GM12864 (cell line): ENCODE measurements at regions not wholly inside any gene's neighbourhood (a gene's known extent, or its start where the extent isn't known, plus 50 kb on each side); places are given as distances from the start of the nearest gene placed in this dataset.

Experiments
- DNase-seq: peaks from one replicate; pipeline ENCODE4 v3.0.0-alpha.2; 2011; ENCODE audit warnings: low read depth
- H3K4me3 ChIP-seq: 2 replicates; pipeline ENCODE4 v1.5.1; 2011; ENCODE audit warnings: mild to moderate bottlenecking, low read depth, low read length, control low read depth
- TF ChIP-seq, protein P1 (sequence below): IDR thresholded peaks from 2 replicates; pipeline ENCODE4 v1.5.1; 2011; ENCODE audit warnings: low read depth, mild to moderate bottlenecking, moderate library complexity, low read length, control low read depth, inconsistent platforms; ENCODE audit errors: missing control alignments

- TF ChIP-seq, protein P1, sequence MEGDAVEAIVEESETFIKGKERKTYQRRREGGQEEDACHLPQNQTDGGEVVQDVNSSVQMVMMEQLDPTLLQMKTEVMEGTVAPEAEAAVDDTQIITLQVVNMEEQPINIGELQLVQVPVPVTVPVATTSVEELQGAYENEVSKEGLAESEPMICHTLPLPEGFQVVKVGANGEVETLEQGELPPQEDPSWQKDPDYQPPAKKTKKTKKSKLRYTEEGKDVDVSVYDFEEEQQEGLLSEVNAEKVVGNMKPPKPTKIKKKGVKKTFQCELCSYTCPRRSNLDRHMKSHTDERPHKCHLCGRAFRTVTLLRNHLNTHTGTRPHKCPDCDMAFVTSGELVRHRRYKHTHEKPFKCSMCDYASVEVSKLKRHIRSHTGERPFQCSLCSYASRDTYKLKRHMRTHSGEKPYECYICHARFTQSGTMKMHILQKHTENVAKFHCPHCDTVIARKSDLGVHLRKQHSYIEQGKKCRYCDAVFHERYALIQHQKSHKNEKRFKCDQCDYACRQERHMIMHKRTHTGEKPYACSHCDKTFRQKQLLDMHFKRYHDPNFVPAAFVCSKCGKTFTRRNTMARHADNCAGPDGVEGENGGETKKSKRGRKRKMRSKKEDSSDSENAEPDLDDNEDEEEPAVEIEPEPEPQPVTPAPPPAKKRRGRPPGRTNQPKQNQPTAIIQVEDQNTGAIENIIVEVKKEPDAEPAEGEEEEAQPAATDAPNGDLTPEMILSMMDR, result no peak
- no peak overlapping the region for H3K4me3 ChIP-seq
- no peak for DNase-seq
Observed at GRCh38 chr4:81527709-81528108, 56.0 kb upstream of the RASGEF1B start.

GRCh38 chr4:81527115-81527514 lies 55.4 kb upstream of the RASGEF1B start:
- no peak for DNase-seq
- H3K4me3 ChIP-seq, result no peak overlapping the region
- TF ChIP-seq, protein P1, result no peak

DNA sequence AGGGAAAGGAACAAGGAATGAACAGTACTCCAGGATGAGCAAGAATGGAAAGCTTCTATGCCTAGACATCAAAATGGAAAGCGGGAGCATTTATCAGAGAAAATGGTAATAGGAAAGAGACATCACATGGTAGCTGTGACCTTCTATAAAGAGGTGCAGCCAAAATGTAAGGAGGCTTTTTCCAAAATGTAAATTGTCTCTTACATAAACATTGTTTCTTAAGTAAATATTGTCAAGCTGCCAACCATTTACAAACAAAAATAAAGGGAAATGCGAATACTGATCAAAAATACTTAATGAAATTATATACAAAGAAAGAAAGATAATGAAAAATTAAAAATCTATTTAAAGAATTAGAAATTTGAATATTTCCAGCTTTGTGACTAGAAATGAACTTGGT lies 55.0 kb upstream of the RASGEF1B start:
- H3K4me3 ChIP-seq, result no peak overlapping the region
- TF ChIP-seq, protein P1, result no peak
- no peak for DNase-seq

- H3K4me3 ChIP-seq, result no peak overlapping the region
- no peak for DNase-seq
- TF ChIP-seq, protein P1, result no peak
Observed at GRCh38 chr4:81523672-81524327, 52.1 kb upstream of the RASGEF1B start.

DNA sequence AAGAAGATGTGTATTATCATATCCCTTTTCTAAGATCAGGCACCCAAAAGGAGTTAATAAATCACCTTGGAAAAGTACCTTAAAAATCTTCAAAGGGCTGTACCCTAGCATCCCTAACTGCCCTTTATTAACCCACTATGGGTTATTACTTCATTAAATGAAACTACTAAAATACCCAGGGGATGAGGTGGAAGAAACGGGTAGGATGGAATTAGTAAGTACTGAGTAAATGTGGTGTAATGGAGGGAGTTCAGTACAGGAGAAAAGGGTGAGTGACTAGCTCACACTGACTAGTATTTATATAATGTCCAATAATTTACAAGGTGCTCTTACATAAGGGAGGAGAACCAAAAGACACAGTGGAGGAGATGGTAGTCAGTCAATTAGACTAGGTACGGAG lies 51.0 kb upstream of the RASGEF1B start:
- no peak overlapping the region for H3K4me3 ChIP-seq
- TF ChIP-seq, protein P1, result no peak
- DNase-seq, result no peak

DNA sequence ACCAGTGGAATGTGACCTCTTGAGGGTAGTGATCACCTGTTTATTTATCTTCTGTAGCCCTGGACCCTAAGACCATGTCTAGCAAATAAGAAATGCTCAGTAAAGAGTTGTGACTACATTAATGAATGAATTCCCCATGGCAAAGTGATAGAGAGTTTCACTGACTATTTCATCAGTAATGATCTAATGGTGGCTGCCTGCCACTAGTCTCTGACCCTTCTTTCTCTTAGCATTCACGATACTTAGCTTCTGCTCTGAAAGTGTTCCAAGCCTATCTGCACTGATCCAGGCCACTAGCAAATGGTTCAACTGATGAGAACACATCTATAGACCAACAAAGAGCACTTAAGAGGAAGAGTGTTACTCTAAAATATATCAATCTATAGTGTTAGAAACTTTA lies 50.0 kb upstream of the RASGEF1B start:
- no peak for DNase-seq
- H3K4me3 ChIP-seq, result no peak overlapping the region
- TF ChIP-seq, protein P1, result no peak
